ENCODE measurements at regions not wholly inside any gene's neighbourhood (a gene's known extent, or its start where the extent isn't known, plus 50 kb on each side); places are given as distances from the start of the nearest gene placed in this dataset.

GRCh38 chr4:130031858-130032257 lies 935.9 kb downstream of the C4orf33 start:
- TF ChIP-seq POLR2A (IDR thresholded peaks at IDR 0.05) (no peak), CTCF (IDR thresholded peaks at IDR 0.05) (no peak)

All from testis (tissue), 2 donors.